ENCODE measurements at regions not wholly inside any gene's neighbourhood (a gene's known extent, or its start where the extent isn't known, plus 50 kb on each side); places are given as distances from the start of the nearest gene placed in this dataset.

- Histone ChIP-seq H3K27me3 (peaks cover 11% of the 10 kb centered on the region), H3K36me3 (no peaks in the 10 kb centered on the region), H3K4me3 (no peak overlapping the region), H3K9me3 (ENCODE audit: low read depth) (no peaks in the 10 kb centered on the region), H3K27ac (no peak overlapping the region), H3K4me1 (ENCODE audit: low read depth) (peaks cover 7% of the 10 kb centered on the region)
- TF ChIP-seq CTCF (IDR thresholded peaks at IDR 0.05; ENCODE audit: low read depth, low read length), result no peak
- DNase-seq (ENCODE audit: low read depth in 1 of 2, low spot score in 1 of 2), result no peak
Observed at GRCh38 chr16:80346111-80346632, 194.6 kb upstream of the DYNLRB2 start.

GRCh38 chr16:80345701-80346100 is 195.1 kb upstream of the DYNLRB2 start:
- no peaks in the 10 kb centered on the region for H3K9me3 ChIP-seq (ENCODE audit: low read depth)
- H3K4me3 ChIP-seq, result no peak overlapping the region
- TF ChIP-seq CTCF (IDR thresholded peaks at IDR 0.05; ENCODE audit: low read depth, low read length), result no peak
- no peak overlapping the region for H3K27ac ChIP-seq
- no peak for DNase-seq (ENCODE audit: low read depth in 1 of 2, low spot score in 1 of 2)
- H3K27me3 ChIP-seq, result peaks cover 11% of the 10 kb centered on the region
- no peaks in the 10 kb centered on the region for H3K36me3 ChIP-seq
- H3K4me1 ChIP-seq (ENCODE audit: low read depth), result peaks cover 9% of the 10 kb centered on the region

GRCh38 chr16:80344570-80344969 is 196.2 kb upstream of the DYNLRB2 start:
- Histone ChIP-seq H3K36me3 (no peaks in the 10 kb centered on the region), H3K27me3 (peaks cover 14% of the 10 kb centered on the region), H3K4me3 (no peak overlapping the region), H3K4me1 (ENCODE audit: low read depth) (peaks cover 9% of the 10 kb centered on the region), H3K27ac (no peak overlapping the region), H3K9me3 (ENCODE audit: low read depth) (no peaks in the 10 kb centered on the region)
- no peak for TF ChIP-seq CTCF (IDR thresholded peaks at IDR 0.05; ENCODE audit: low read depth, low read length)
- no peak for DNase-seq (ENCODE audit: low read depth in 1 of 2, low spot score in 1 of 2)

GRCh38 chr16:80341263-80341662 is 199.5 kb upstream of the DYNLRB2 start:
- Histone ChIP-seq H3K27me3 (peaks cover 41% of the 10 kb centered on the region), H3K4me1 (ENCODE audit: low read depth) (peaks cover 9% of the 10 kb centered on the region), H3K9me3 (ENCODE audit: low read depth) (no peaks in the 10 kb centered on the region), H3K4me3 (no peak overlapping the region), H3K27ac (no peak overlapping the region), H3K36me3 (no peaks in the 10 kb centered on the region)
- TF ChIP-seq CTCF (IDR thresholded peaks at IDR 0.05; ENCODE audit: low read depth, low read length), result no peak
- peak in 1 of 2 donors; percentile 23 for DNase-seq (ENCODE audit: low read depth in 1 of 2, low spot score in 1 of 2)

- no peak for DNase-seq (ENCODE audit: low read depth in 1 of 2, low spot score in 1 of 2)
Observed at GRCh38 chr16:80337786-80338185, 203.0 kb upstream of the DYNLRB2 start.

More at GRCh38 chr16:80337786-80338185, 203.0 kb upstream of the DYNLRB2 start:
- Histone ChIP-seq H3K27me3 (peaks cover 62% of the 10 kb centered on the region), H3K9me3 (ENCODE audit: low read depth) (no peaks in the 10 kb centered on the region), H3K36me3 (no peaks in the 10 kb centered on the region), H3K27ac (no peak overlapping the region), H3K4me3 (no peak overlapping the region), H3K4me1 (ENCODE audit: low read depth) (peaks cover 9% of the 10 kb centered on the region)
- TF ChIP-seq CTCF (IDR thresholded peaks at IDR 0.05; ENCODE audit: low read depth, low read length), result no peak
